Effector memory CD4-positive, alpha-beta T cell (primary cell): ENCODE measurements at regions not wholly inside any gene's neighbourhood (a gene's known extent, or its start where the extent isn't known, plus 50 kb on each side); places are given as distances from the start of the nearest gene placed in this dataset.

Experiments
- DNase-seq, 3 donors: peaks; one replicate each; pipeline ENCODE4 v3.0.0-alpha.2; 2020
- H3K27ac ChIP-seq: 2 replicates; pipeline ENCODE4 v1.7.0; 2013; ENCODE audit warnings: mild to moderate bottlenecking, low read length, moderate library complexity; ENCODE audit not compliant: insufficient read depth, poor library complexity, severe bottlenecking
- H3K27me3 ChIP-seq: replicated peaks from 2 replicates; pipeline ENCODE4 v1.7.0; 2013; ENCODE audit warnings: mild to moderate bottlenecking, low read length; ENCODE audit not compliant: insufficient read depth, control insufficient read depth, poor library complexity, severe bottlenecking
- H3K36me3 ChIP-seq: 2 replicates; pipeline ENCODE4 v1.7.0; 2013; ENCODE audit warnings: mild to moderate bottlenecking, low read length, moderate library complexity; ENCODE audit not compliant: control insufficient read depth, insufficient read depth
- H3K4me1 ChIP-seq: 2 replicates; pipeline ENCODE4 v1.7.0; 2013; ENCODE audit warnings: low read length, mild to moderate bottlenecking; ENCODE audit not compliant: control insufficient read depth, insufficient read depth, poor library complexity, severe bottlenecking
- H3K4me3 ChIP-seq: 2 replicates; pipeline ENCODE4 v1.7.0; 2013; ENCODE audit warnings: low read length, low read depth, mild to moderate bottlenecking; ENCODE audit not compliant: insufficient read depth, poor library complexity, severe bottlenecking
- H3K9me3 ChIP-seq: 2 replicates; pipeline ENCODE4 v1.7.0; 2013; ENCODE audit warnings: mild to moderate bottlenecking, low read length, moderate library complexity; ENCODE audit not compliant: control insufficient read depth

DNA sequence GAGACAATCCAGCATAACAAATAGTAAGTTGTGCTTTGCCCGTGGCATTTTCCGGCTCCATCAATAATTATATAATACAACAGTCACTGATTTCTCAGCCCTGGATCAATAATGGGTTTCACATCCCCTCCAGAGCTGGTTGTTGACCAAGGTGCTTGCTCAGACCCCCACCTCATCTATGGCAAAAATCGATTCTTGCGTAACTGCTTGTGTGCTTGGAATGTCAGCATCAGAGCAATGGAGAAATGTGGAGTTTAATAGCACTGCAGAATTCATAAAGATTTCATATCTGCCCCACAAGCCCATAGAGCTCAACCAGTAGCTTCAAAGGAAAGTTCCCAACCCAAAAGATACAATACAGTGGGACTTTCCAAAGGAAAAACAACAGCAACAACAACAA lies 1098.5 kb downstream of the IGSF11 start:
- Histone ChIP-seq H3K27ac (no peak overlapping the region), H3K4me3 (no peak overlapping the region), H3K27me3 (no peaks in the 10 kb centered on the region), H3K4me1 (no peaks in the 10 kb centered on the region), H3K36me3 (no peaks in the 10 kb centered on the region), H3K9me3 (no peaks in the 10 kb centered on the region)
- no peak for DNase-seq

DNA sequence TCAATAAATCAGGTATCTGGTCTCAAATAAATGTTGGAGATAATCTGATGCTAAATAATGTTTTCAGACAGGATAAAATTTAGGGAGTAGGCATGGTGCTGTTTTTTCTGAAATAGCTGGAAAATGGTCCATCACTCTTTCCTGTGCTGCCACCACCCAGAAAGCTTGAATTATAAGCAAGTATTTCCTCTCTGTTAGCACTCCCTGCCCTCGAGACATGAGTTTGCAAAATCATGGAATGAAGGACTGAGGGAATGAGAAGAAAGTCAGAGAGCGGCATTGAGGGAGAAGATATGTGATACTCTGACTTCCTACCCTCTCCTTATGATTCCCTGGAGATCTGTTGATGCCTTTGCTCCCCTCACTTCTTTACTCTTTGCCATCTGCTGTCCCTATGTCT lies 1095.7 kb downstream of the IGSF11 start:
- no peaks in the 10 kb centered on the region for H3K27me3 ChIP-seq
- DNase-seq = no peak
- no peaks in the 10 kb centered on the region for H3K4me1 ChIP-seq
- no peaks in the 10 kb centered on the region for H3K36me3 ChIP-seq
- no peak overlapping the region for H3K4me3 ChIP-seq
- no peak overlapping the region for H3K27ac ChIP-seq
- no peaks in the 10 kb centered on the region for H3K9me3 ChIP-seq

- Histone ChIP-seq H3K36me3 (no peaks in the 10 kb centered on the region), H3K27ac (no peak overlapping the region), H3K9me3 (no peaks in the 10 kb centered on the region), H3K4me3 (no peak overlapping the region), H3K4me1 (no peaks in the 10 kb centered on the region), H3K27me3 (no peaks in the 10 kb centered on the region)
- no peak for DNase-seq
These were observed 1095.1 kb downstream of the IGSF11 start for GRCh38 chr3:117939425-117940027.

DNA sequence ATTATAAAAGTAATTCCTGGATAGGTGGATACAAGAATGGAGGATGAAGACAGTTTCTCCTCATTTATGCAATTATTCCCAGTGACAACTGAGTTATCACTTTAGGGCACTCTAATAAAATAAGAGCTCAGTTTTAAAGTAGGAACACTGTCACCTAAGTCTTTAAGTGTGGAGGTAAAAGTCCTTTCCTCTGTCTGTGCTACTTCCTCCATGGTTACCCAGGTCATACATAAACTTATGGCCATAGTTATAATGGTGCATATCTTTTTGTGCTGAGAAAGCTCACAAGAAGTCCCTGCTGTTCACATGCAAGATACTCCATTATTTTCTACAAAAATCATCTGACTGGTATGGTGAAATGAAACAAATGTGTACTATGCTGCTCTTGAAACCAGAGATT lies 1093.6 kb downstream of the IGSF11 start:
- H3K27ac ChIP-seq = no peak overlapping the region
- H3K4me1 ChIP-seq = no peaks in the 10 kb centered on the region
- DNase-seq = no peak
- no peaks in the 10 kb centered on the region for H3K9me3 ChIP-seq
- H3K36me3 ChIP-seq = no peaks in the 10 kb centered on the region
- H3K4me3 ChIP-seq = no peak overlapping the region
- no peaks in the 10 kb centered on the region for H3K27me3 ChIP-seq

- Histone ChIP-seq H3K4me3 (no peak overlapping the region), H3K27me3 (no peaks in the 10 kb centered on the region), H3K27ac (no peak overlapping the region), H3K9me3 (no peaks in the 10 kb centered on the region), H3K36me3 (no peaks in the 10 kb centered on the region), H3K4me1 (no peaks in the 10 kb centered on the region)
- DNase-seq = no peak
These were observed 1092.9 kb downstream of the IGSF11 start for GRCh38 chr3:117941756-117942155.

- DNase-seq = no peak
- H3K27ac ChIP-seq = no peak overlapping the region
- H3K4me1 ChIP-seq = no peaks in the 10 kb centered on the region
- no peaks in the 10 kb centered on the region for H3K27me3 ChIP-seq
- no peaks in the 10 kb centered on the region for H3K36me3 ChIP-seq
- no peak overlapping the region for H3K4me3 ChIP-seq
- no peaks in the 10 kb centered on the region for H3K9me3 ChIP-seq
These were observed 1080.5 kb downstream of the IGSF11 start for GRCh38 chr3:117954131-117954530.

- no peaks in the 10 kb centered on the region for H3K27me3 ChIP-seq
- H3K9me3 ChIP-seq = no peaks in the 10 kb centered on the region
- H3K27ac ChIP-seq = no peak overlapping the region
- H3K4me1 ChIP-seq = no peaks in the 10 kb centered on the region
- H3K4me3 ChIP-seq = no peak overlapping the region
- H3K36me3 ChIP-seq = no peaks in the 10 kb centered on the region
- DNase-seq = no peak
These were observed 1079.5 kb downstream of the IGSF11 start for GRCh38 chr3:117955196-117955595.

GRCh38 chr3:117958027-117958426 lies 1076.6 kb downstream of the IGSF11 start:
- no peak for DNase-seq
- Histone ChIP-seq H3K4me1 (no peaks in the 10 kb centered on the region), H3K36me3 (no peaks in the 10 kb centered on the region), H3K27me3 (no peaks in the 10 kb centered on the region), H3K4me3 (no peak overlapping the region), H3K9me3 (no peaks in the 10 kb centered on the region), H3K27ac (no peak overlapping the region)

GRCh38 chr3:117962750-117963149 lies 1071.9 kb downstream of the IGSF11 start:
- no peaks in the 10 kb centered on the region for H3K27me3 ChIP-seq
- H3K27ac ChIP-seq = no peak overlapping the region
- H3K4me3 ChIP-seq = no peak overlapping the region
- no peaks in the 10 kb centered on the region for H3K9me3 ChIP-seq
- no peaks in the 10 kb centered on the region for H3K36me3 ChIP-seq
- no peaks in the 10 kb centered on the region for H3K4me1 ChIP-seq
- DNase-seq = no peak

DNA sequence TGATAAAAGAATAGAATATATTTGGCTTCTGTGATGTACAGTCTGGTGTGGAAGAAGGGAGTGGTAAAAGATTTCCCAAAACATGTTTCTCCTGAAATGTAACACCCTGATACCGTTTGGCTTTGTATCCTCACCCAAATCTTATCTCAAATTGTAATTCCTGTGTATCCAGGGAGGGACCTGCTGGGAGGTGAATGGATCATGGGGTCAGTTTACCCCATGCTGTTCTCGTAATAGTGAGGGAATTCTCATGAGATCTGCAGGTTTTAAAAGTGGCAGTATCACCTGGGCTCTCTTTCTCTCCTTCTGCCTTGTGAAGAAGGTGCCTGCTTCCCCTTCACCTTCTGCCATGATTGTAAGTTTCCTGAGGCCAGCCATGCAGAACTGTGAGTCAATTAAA lies 1070.8 kb downstream of the IGSF11 start:
- H3K36me3 ChIP-seq = no peaks in the 10 kb centered on the region
- H3K27me3 ChIP-seq = no peaks in the 10 kb centered on the region
- no peaks in the 10 kb centered on the region for H3K4me1 ChIP-seq
- no peak for DNase-seq
- H3K4me3 ChIP-seq = no peak overlapping the region
- H3K9me3 ChIP-seq = no peaks in the 10 kb centered on the region
- H3K27ac ChIP-seq = no peak overlapping the region
